HG02588 (cell line): ENCODE measurements at regions not wholly inside any gene's neighbourhood (a gene's known extent, or its start where the extent isn't known, plus 50 kb on each side); places are given as distances from the start of the nearest gene placed in this dataset.

Experiments used
- ATAC-seq: cut with Tn5 transposase; IDR thresholded peaks from one replicate; pipeline ENCODE4 v1.9.1; 2021; ENCODE audit warnings: mild to moderate bottlenecking, moderate library complexity; ENCODE audit not compliant: unreplicated experiment

GRCh38 chr22:34303656-34304055, 383.4 kb upstream of the LARGE1 start:
- no peak for ATAC-seq

GRCh38 chr22:34306361-34306760, 386.1 kb upstream of the LARGE1 start:
- no peak for ATAC-seq

GRCh38 chr22:34308101-34308500, 387.8 kb upstream of the LARGE1 start:
- no peak for ATAC-seq

- no peak for ATAC-seq
These were observed 399.1 kb upstream of the LARGE1 start for GRCh38 chr22:34319346-34319745.

- ATAC-seq, result no peak
These were observed 404.5 kb upstream of the LARGE1 start for GRCh38 chr22:34324763-34325162.

- ATAC-seq, result no peak
These were observed 406.6 kb upstream of the LARGE1 start for GRCh38 chr22:34326901-34327300.

GRCh38 chr22:34330432-34330831, 410.2 kb upstream of the LARGE1 start:
- no peak for ATAC-seq

- ATAC-seq, result no peak
These were observed 413.0 kb upstream of the LARGE1 start for GRCh38 chr22:34333285-34333684.

GRCh38 chr22:34334893-34335292, 414.6 kb upstream of the LARGE1 start:
- ATAC-seq, result no peak

- ATAC-seq, result no peak
These were observed 424.4 kb upstream of the LARGE1 start for GRCh38 chr22:34344702-34345101.

- no peak for ATAC-seq
These were observed 434.0 kb upstream of the LARGE1 start for GRCh38 chr22:34354071-34354817.

GRCh38 chr22:34356481-34356880, 436.2 kb upstream of the LARGE1 start:
- ATAC-seq, result no peak

- no peak for ATAC-seq
These were observed 450.4 kb upstream of the LARGE1 start for GRCh38 chr22:34370711-34371110.

GRCh38 chr22:34379825-34380224, 459.5 kb upstream of the LARGE1 start:
- ATAC-seq, result no peak

GRCh38 chr22:34380532-34380931, 460.3 kb upstream of the LARGE1 start:
- no peak for ATAC-seq

GRCh38 chr22:34390400-34390799, 470.1 kb upstream of the LARGE1 start:
- no peak for ATAC-seq

GRCh38 chr22:34395370-34395769, 475.1 kb upstream of the LARGE1 start:
- ATAC-seq, result no peak

- ATAC-seq, result no peak
These were observed 483.4 kb upstream of the LARGE1 start for GRCh38 chr22:34403667-34404066.

GRCh38 chr22:34410111-34410510, 489.8 kb upstream of the LARGE1 start:
- no peak for ATAC-seq

- ATAC-seq, result no peak
These were observed 494.5 kb upstream of the LARGE1 start for GRCh38 chr22:34414467-34415440.

GRCh38 chr22:34416022-34416860, 496.0 kb upstream of the LARGE1 start:
- no peak for ATAC-seq
